Large intestine (tissue), 3 donors: ENCODE measurements at regions not wholly inside any gene's neighbourhood (a gene's known extent, or its start where the extent isn't known, plus 50 kb on each side); places are given as distances from the start of the nearest gene placed in this dataset.

ENCODE experiments used
- DNase-seq, 2 donors: peaks; one replicate each; pipeline versions ENCODE4 v3.0.0 to v3.0.0-alpha.2; 2013
- H3K27ac ChIP-seq: one replicate; pipeline ENCODE4 v1.5.1; 2013; ENCODE audit warnings: low read length
- H3K27me3 ChIP-seq: 2 replicates; pipeline ENCODE4 v1.6.1; 2013; ENCODE audit warnings: low read length; ENCODE audit not compliant: control insufficient read depth, insufficient read depth
- H3K36me3 ChIP-seq: 2 replicates; pipeline ENCODE4 v1.6.1; 2013; ENCODE audit warnings: low read length; ENCODE audit not compliant: control insufficient read depth, insufficient read depth
- H3K4me1 ChIP-seq: one replicate; pipeline ENCODE4 v1.6.1; 2013; ENCODE audit warnings: low read length; ENCODE audit not compliant: control insufficient read depth, insufficient read depth
- H3K4me3 ChIP-seq: one replicate; pipeline ENCODE4 v1.5.1; 2013; ENCODE audit warnings: low read length
- H3K9me3 ChIP-seq: one replicate; pipeline ENCODE4 v1.6.1; 2013; ENCODE audit warnings: mild to moderate bottlenecking, low read depth, low read length, moderate library complexity; ENCODE audit not compliant: control insufficient read depth
- WGBS: methylation state at CpG from one replicate; pipeline ENCODE4 v1.1.5; 2013; ENCODE audit warnings: low lambda C conversion rate; ENCODE audit not compliant: insufficient coverage; 5-methylcytosine and 5-hydroxymethylcytosine counted together

- Histone ChIP-seq H3K4me1 (no peaks in the 10 kb centered on the region), H3K27ac (no peak overlapping the region), H3K9me3 (no peaks in the 10 kb centered on the region), H3K36me3 (no peaks in the 10 kb centered on the region), H3K4me3 (no peak overlapping the region), H3K27me3 (no peaks in the 10 kb centered on the region)
- DNase-seq, result peak in 1 of 2 donors; percentile 16
- 83% methylated on average over 1 of the region's 2 CpGs for WGBS
These were observed 95.4 kb downstream of the BOD1L2 start for GRCh38 chr18:57242285-57242684.

GRCh38 chr18:57243624-57244179, 96.8 kb downstream of the BOD1L2 start:
- H3K36me3 ChIP-seq, result no peaks in the 10 kb centered on the region
- no peaks in the 10 kb centered on the region for H3K9me3 ChIP-seq
- H3K27me3 ChIP-seq, result no peaks in the 10 kb centered on the region
- DNase-seq, result peak in 1 of 2 donors; percentile 31
- 25% methylated on average over 1 of the region's 8 CpGs for WGBS
- H3K4me3 ChIP-seq, result no peak overlapping the region
- no peaks in the 10 kb centered on the region for H3K4me1 ChIP-seq
- no peak overlapping the region for H3K27ac ChIP-seq

GRCh38 chr18:57249179-57249578, 102.3 kb downstream of the BOD1L2 start:
- no peaks in the 10 kb centered on the region for H3K9me3 ChIP-seq
- 100% methylated on average over 1 of the region's 7 CpGs for WGBS
- no peak for DNase-seq
- H3K27me3 ChIP-seq, result no peaks in the 10 kb centered on the region
- no peaks in the 10 kb centered on the region for H3K4me1 ChIP-seq
- no peak overlapping the region for H3K4me3 ChIP-seq
- H3K36me3 ChIP-seq, result no peaks in the 10 kb centered on the region
- H3K27ac ChIP-seq, result no peak overlapping the region

- no peaks in the 10 kb centered on the region for H3K4me1 ChIP-seq
- no peak for DNase-seq
- H3K27me3 ChIP-seq, result no peaks in the 10 kb centered on the region
- H3K9me3 ChIP-seq, result no peaks in the 10 kb centered on the region
- no CpG with 5 or more reads among the region's 3 CpGs for WGBS
- no peak overlapping the region for H3K27ac ChIP-seq
- no peak overlapping the region for H3K4me3 ChIP-seq
- no peaks in the 10 kb centered on the region for H3K36me3 ChIP-seq
These were observed 102.5 kb upstream of the ST8SIA3 start for GRCh38 chr18:57249883-57250282.

- Histone ChIP-seq H3K4me1 (no peaks in the 10 kb centered on the region), H3K9me3 (no peaks in the 10 kb centered on the region), H3K27me3 (no peaks in the 10 kb centered on the region), H3K4me3 (no peak overlapping the region), H3K36me3 (no peaks in the 10 kb centered on the region), H3K27ac (no peak overlapping the region)
- WGBS, result no CpG with 5 or more reads among the region's 3 CpGs
- DNase-seq, result no peak
These were observed 100.6 kb upstream of the ST8SIA3 start for GRCh38 chr18:57251747-57252146.

GRCh38 chr18:57253903-57254302, 98.5 kb upstream of the ST8SIA3 start:
- WGBS, result 76% methylated on average over 5 of the region's 9 CpGs
- no peaks in the 10 kb centered on the region for H3K4me1 ChIP-seq
- H3K27ac ChIP-seq, result no peak overlapping the region
- no peaks in the 10 kb centered on the region for H3K9me3 ChIP-seq
- no peaks in the 10 kb centered on the region for H3K27me3 ChIP-seq
- H3K36me3 ChIP-seq, result no peaks in the 10 kb centered on the region
- no peak overlapping the region for H3K4me3 ChIP-seq
- DNase-seq, result no peak

- H3K27ac ChIP-seq, result no peak overlapping the region
- no CpG with 5 or more reads among the region's 6 CpGs for WGBS
- no peaks in the 10 kb centered on the region for H3K36me3 ChIP-seq
- H3K9me3 ChIP-seq, result no peaks in the 10 kb centered on the region
- no peaks in the 10 kb centered on the region for H3K27me3 ChIP-seq
- no peaks in the 10 kb centered on the region for H3K4me1 ChIP-seq
- no peak for DNase-seq
- no peak overlapping the region for H3K4me3 ChIP-seq
These were observed 94.1 kb upstream of the ST8SIA3 start for GRCh38 chr18:57258131-57258777.

GRCh38 chr18:57267368-57267925, 84.9 kb upstream of the ST8SIA3 start:
- H3K36me3 ChIP-seq, result no peaks in the 10 kb centered on the region
- WGBS, result 60% methylated on average over 1 of the region's 4 CpGs
- H3K27me3 ChIP-seq, result no peaks in the 10 kb centered on the region
- H3K9me3 ChIP-seq, result no peaks in the 10 kb centered on the region
- H3K27ac ChIP-seq, result no peak overlapping the region
- H3K4me1 ChIP-seq, result peaks cover 19% of the 10 kb centered on the region
- H3K4me3 ChIP-seq, result no peak overlapping the region
- DNase-seq, result no peak

GRCh38 chr18:57269756-57270155, 82.6 kb upstream of the ST8SIA3 start:
- WGBS, result 53% methylated on average over 3 of the region's 3 CpGs
- no peaks in the 10 kb centered on the region for H3K36me3 ChIP-seq
- H3K27ac ChIP-seq, result peak overlapping the region; percentile 1
- no peaks in the 10 kb centered on the region for H3K9me3 ChIP-seq
- no peak overlapping the region for H3K4me3 ChIP-seq
- peaks cover 38% of the 10 kb centered on the region for H3K4me1 ChIP-seq
- DNase-seq, result no peak
- H3K27me3 ChIP-seq, result no peaks in the 10 kb centered on the region

- Histone ChIP-seq H3K9me3 (no peaks in the 10 kb centered on the region), H3K4me1 (peaks cover 42% of the 10 kb centered on the region), H3K36me3 (no peaks in the 10 kb centered on the region), H3K4me3 (no peak overlapping the region), H3K27ac (peak overlapping the region; percentile 14), H3K27me3 (no peaks in the 10 kb centered on the region)
- DNase-seq, result peak; percentile 51 to 88
- no CpG with 5 or more reads among the region's 3 CpGs for WGBS
These were observed 82.2 kb upstream of the ST8SIA3 start for GRCh38 chr18:57270156-57270555.

GRCh38 chr18:57273194-57273593, 79.2 kb upstream of the ST8SIA3 start:
- Histone ChIP-seq H3K27me3 (no peaks in the 10 kb centered on the region), H3K4me1 (peaks cover 52% of the 10 kb centered on the region), H3K36me3 (no peaks in the 10 kb centered on the region), H3K9me3 (no peaks in the 10 kb centered on the region), H3K4me3 (no peak overlapping the region), H3K27ac (no peak overlapping the region)
- DNase-seq, result peak; percentile 63 to 82
- no CpG with 5 or more reads among the region's 3 CpGs for WGBS
